ENCODE measurements at regions not wholly inside any gene's neighbourhood (a gene's known extent, or its start where the extent isn't known, plus 50 kb on each side); places are given as distances from the start of the nearest gene placed in this dataset.

DNA sequence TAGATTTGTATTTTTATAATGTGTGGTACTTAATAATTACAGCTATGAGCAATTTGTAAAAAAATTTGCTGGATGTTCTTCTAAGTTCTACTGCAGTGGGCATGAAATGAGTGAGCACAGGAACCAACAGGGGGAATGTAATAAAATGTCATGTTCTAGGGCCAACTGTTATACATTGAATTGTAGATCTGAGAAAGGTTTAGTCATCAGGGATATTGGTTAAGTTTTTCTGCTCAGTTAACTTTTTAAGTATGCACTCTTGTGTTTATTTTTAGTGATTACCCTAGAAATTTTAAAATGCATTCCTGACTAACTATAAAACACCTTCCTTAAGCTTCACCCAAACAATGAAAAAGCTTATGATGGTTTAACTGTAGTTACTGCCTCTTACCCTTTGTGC lies 101.8 kb downstream of the CAND1 start:
- TF ChIP-seq, protein P1, sequence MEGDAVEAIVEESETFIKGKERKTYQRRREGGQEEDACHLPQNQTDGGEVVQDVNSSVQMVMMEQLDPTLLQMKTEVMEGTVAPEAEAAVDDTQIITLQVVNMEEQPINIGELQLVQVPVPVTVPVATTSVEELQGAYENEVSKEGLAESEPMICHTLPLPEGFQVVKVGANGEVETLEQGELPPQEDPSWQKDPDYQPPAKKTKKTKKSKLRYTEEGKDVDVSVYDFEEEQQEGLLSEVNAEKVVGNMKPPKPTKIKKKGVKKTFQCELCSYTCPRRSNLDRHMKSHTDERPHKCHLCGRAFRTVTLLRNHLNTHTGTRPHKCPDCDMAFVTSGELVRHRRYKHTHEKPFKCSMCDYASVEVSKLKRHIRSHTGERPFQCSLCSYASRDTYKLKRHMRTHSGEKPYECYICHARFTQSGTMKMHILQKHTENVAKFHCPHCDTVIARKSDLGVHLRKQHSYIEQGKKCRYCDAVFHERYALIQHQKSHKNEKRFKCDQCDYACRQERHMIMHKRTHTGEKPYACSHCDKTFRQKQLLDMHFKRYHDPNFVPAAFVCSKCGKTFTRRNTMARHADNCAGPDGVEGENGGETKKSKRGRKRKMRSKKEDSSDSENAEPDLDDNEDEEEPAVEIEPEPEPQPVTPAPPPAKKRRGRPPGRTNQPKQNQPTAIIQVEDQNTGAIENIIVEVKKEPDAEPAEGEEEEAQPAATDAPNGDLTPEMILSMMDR (IDR thresholded peaks at IDR 0.05; ENCODE audit: control extremely low read depth, extremely low read depth, low read depth, missing control alignments) = no peak
- ChIA-PET POLR2A (no interaction called here), CTCF (interaction anchor here (1.0 to 1.9 kb wide), 3 partner anchors 10 to 572 kb away, joined by 3 to 7 read pairs (median 7); no protein-coding TSS in a partner anchor)
- no peak for DNase-seq (ENCODE audit: extremely low spot score)

DNA sequence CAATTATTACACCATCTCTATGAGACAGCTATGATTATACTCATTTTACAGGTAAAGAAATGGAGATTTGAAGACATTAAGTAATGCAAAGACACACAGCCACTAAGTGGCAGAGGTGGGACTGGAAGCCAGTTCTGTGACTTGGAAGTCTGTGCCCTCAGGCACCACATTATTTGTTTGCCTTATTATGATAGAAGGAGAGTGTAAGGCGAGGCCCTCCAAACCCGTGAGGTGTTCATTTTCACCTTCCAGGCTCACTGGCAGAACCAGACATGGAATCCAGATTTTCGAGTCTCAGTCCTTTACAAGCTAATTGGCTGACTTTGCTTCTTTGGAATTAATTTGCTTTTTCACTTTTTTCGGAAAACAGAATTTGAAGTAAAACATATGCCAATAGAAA lies 107.9 kb downstream of the CAND1 start:
- TF ChIP-seq, protein P1 (IDR thresholded peaks at IDR 0.05; ENCODE audit: control extremely low read depth, extremely low read depth, low read depth, missing control alignments) = no peak
- ChIA-PET CTCF (no interaction called here), POLR2A (no interaction called here)
- no peak for DNase-seq (ENCODE audit: extremely low spot score)

GRCh38 chr12:67377541-67377940 lies 108.4 kb downstream of the CAND1 start:
- ChIA-PET POLR2A (no interaction called here), CTCF (no interaction called here)
- TF ChIP-seq, protein P1 (IDR thresholded peaks at IDR 0.05; ENCODE audit: control extremely low read depth, extremely low read depth, low read depth, missing control alignments) = no peak
- DNase-seq (ENCODE audit: extremely low spot score) = no peak

DNA sequence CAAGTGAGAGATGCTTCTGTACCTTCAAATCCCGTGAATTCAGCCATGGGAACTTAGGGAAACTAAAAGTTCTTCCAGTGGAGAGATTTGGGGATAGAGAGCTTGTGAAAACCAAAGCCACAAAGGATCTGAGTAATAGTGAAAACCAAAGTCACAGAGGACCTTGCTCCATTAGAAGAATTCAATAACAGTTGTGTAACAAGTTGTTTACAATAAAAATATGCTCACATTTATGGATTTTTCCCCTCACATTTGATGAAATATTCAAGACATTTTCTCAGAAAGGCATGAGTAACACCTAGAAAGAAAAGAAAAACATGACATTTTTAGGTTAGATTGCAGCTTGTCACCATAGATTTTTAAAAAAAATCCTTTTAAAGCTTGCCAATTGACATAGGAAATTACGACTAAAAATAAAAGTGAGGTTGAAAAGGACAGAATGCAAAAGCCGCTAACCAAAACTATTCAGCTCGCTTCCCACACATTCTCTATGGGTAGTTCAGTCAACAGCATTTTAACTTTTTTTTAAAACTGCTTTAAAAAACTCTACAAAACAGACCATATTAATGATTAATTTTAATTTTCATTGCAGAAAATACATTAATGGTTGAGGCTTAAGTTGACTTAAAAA lies 113.2 kb downstream of the CAND1 start:
- DNase-seq (ENCODE audit: extremely low spot score) = no peak
- CTCF ChIA-PET = interaction anchor here (1.0 to 1.3 kb wide), 3 partner anchors 11 to 26 kb away, joined by 3 read pairs; no protein-coding TSS in a partner anchor
- TF ChIP-seq, protein P1 (IDR thresholded peaks at IDR 0.05; ENCODE audit: control extremely low read depth, extremely low read depth, low read depth, missing control alignments) = no peak
- POLR2A ChIA-PET = interaction anchor here (1.1 kb wide), 1 partner anchor 70 kb away, joined by 4 read pairs; no protein-coding TSS in a partner anchor

- CTCF ChIA-PET = interaction anchor here (0.7 to 1.4 kb wide), 2 partner anchors 9 to 556 kb away, joined by 3 read pairs; no protein-coding TSS in a partner anchor
- no peak for DNase-seq (ENCODE audit: extremely low spot score)
- TF ChIP-seq, protein P1 (IDR thresholded peaks at IDR 0.05; ENCODE audit: control extremely low read depth, extremely low read depth, low read depth, missing control alignments) = no peak
- POLR2A ChIA-PET = no interaction called here
Observed at GRCh38 chr12:67386869-67387565, 117.9 kb downstream of the CAND1 start.

DNA sequence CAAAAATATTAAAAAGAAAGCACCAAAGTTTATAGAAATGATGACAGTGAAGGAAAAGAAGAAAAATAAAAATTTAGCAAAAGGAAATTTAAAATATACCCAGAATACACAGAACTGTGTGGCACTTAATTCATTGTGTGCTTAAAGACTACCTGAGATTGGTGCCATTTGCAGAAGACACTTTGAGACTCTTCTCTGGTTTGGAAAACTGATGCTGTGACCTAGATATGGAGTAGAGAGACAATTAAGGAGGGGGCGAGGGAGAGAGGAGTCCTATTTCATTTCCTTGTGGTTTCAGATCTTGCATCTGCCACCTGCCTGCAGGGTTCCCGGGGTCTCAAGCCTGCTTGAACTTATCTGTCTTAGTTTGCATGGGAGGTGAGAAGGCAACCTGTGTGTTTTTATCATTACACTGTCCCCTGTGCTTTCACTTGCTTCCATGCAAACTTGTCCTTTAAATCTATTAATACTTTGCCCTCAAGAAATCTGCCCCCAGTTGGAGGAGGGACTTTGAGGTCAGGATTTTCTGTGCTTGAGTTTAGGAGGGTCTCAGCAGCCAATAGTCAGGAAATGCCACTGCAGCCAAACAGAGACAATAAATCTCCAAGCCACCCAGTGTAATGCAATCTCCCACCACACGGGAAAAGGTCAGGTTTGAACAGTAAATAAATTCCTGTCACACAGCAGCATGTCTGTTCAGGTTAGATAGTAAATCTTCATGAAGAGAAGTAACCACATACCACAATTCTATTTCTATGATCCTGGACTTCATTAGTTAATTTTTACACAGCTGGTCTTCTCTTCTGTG lies 119.4 kb downstream of the CAND1 start:
- POLR2A ChIA-PET = no interaction called here
- CTCF ChIA-PET = interaction anchor here (0.6 to 1.0 kb wide), 2 partner anchors 25 to 652 kb away, joined by 3 read pairs; no protein-coding TSS in a partner anchor
- DNase-seq (ENCODE audit: extremely low spot score) = no peak
- TF ChIP-seq, protein P1 (IDR thresholded peaks at IDR 0.05; ENCODE audit: control extremely low read depth, extremely low read depth, low read depth, missing control alignments) = no peak

Measured in GM10248 (cell line).